HFFc6 (cell line): ENCODE measurements at regions not wholly inside any gene's neighbourhood (a gene's known extent, or its start where the extent isn't known, plus 50 kb on each side); places are given as distances from the start of the nearest gene placed in this dataset.
A peak's percentile ranks its signal among the peaks of the same experiment; 100 is the strongest.

Experiments
- DNase-seq: peaks from one replicate; pipeline ENCODE4 v3.0.0-alpha.2; 2018
- H3K27ac Mint-ChIP-seq: 2 replicates; pipeline ENCODE4 v1.8.0; 2020; ENCODE audit warnings: mild to moderate bottlenecking, mixed read lengths
- H3K27me3 Mint-ChIP-seq: 2 replicates; pipeline ENCODE4 v1.8.0; 2021; ENCODE audit warnings: mild to moderate bottlenecking, moderate library complexity, mixed read lengths; ENCODE audit not compliant: insufficient read depth
- H3K36me3 Mint-ChIP-seq: 2 replicates; pipeline ENCODE4 v1.8.0; 2021; ENCODE audit warnings: low read depth, mixed read lengths
- H3K4me1 Mint-ChIP-seq: 2 replicates; pipeline ENCODE4 v1.8.0; 2020; ENCODE audit warnings: low read depth, mixed read lengths
- H3K4me3 Mint-ChIP-seq: 2 replicates; pipeline ENCODE4 v1.8.0; 2020; ENCODE audit warnings: mild to moderate bottlenecking, moderate library complexity, mixed read lengths
- H3K9me3 Mint-ChIP-seq: 2 replicates; pipeline ENCODE4 v1.8.0; 2020; ENCODE audit warnings: mild to moderate bottlenecking, mixed read lengths
- TF ChIP-seq, protein P1 (sequence below): fragments of 200-600 bp; sonication (generic); IDR thresholded peaks from 2 replicates; pipeline ENCODE4 v1.5.0; 2021; ENCODE audit warnings: antibody characterized with exemption, mild to moderate bottlenecking

DNA sequence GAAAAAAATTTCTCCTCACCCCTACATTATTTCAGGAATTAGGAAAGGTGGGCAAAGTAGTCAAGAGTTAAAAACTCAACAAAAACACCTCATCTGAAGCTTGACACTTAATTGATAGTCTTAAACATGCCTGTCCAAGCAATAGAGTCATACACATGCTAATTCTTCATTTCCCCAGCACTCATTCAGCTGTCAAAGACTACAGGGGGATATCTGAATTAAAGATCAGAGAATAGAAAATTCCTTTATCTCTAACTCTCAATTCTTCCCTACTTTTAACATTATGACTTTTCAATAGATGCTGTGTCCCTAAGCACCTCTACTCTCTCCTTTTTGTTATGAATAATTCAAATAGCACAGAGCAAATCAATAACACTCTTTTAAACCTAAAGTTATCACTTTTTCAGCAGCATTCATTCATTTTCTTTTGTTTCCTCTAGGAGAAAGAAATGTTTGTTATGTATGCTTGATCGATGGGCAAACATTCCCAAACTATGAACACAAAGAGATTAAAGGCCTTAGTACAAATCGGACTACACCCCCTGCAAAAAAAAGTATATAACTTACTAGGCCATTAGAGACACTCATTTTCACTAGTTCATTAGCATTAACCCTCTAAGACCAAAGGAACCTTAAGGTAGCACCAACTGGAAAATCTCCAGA, 94.9 kb upstream of the SPTLC3 start:
- H3K9me3 Mint-ChIP-seq: peaks cover 26% of the 10 kb centered on the region
- no peak overlapping the region for H3K27ac Mint-ChIP-seq
- H3K4me3 Mint-ChIP-seq: no peak overlapping the region
- H3K36me3 Mint-ChIP-seq: peaks cover 4% of the 10 kb centered on the region; the same call in 1 of the 2 replicates
- H3K27me3 Mint-ChIP-seq: no peaks in the 10 kb centered on the region
- TF ChIP-seq, protein P1, sequence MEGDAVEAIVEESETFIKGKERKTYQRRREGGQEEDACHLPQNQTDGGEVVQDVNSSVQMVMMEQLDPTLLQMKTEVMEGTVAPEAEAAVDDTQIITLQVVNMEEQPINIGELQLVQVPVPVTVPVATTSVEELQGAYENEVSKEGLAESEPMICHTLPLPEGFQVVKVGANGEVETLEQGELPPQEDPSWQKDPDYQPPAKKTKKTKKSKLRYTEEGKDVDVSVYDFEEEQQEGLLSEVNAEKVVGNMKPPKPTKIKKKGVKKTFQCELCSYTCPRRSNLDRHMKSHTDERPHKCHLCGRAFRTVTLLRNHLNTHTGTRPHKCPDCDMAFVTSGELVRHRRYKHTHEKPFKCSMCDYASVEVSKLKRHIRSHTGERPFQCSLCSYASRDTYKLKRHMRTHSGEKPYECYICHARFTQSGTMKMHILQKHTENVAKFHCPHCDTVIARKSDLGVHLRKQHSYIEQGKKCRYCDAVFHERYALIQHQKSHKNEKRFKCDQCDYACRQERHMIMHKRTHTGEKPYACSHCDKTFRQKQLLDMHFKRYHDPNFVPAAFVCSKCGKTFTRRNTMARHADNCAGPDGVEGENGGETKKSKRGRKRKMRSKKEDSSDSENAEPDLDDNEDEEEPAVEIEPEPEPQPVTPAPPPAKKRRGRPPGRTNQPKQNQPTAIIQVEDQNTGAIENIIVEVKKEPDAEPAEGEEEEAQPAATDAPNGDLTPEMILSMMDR: no peak
- no peak for DNase-seq
- H3K4me1 Mint-ChIP-seq: no peaks in the 10 kb centered on the region

DNA sequence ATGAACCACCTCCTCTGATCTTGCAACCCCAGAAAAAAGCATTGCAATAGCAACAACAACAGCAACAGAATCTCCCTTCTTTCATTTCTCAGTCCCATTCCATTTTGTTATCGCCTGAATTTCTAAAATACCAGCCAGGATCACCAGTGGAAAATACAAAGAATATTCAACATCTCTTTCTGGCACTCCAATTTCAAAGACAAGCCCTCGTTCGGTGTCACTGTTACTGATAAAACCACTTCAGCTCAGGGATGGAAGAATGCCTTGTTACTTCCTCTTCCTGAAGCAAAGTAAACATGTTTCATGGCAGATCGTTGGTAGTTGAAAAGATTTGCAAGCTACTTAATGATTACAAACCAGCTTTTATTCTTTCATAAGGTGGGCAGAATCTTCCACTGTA, 94.0 kb upstream of the SPTLC3 start:
- no peak overlapping the region for H3K27ac Mint-ChIP-seq
- no peaks in the 10 kb centered on the region for H3K27me3 Mint-ChIP-seq
- TF ChIP-seq, protein P1: no peak
- peaks cover 4% of the 10 kb centered on the region; the same call in 1 of the 2 replicates for H3K36me3 Mint-ChIP-seq
- no peaks in the 10 kb centered on the region for H3K4me1 Mint-ChIP-seq
- no peak overlapping the region for H3K4me3 Mint-ChIP-seq
- DNase-seq: no peak
- H3K9me3 Mint-ChIP-seq: peaks cover 31% of the 10 kb centered on the region

DNA sequence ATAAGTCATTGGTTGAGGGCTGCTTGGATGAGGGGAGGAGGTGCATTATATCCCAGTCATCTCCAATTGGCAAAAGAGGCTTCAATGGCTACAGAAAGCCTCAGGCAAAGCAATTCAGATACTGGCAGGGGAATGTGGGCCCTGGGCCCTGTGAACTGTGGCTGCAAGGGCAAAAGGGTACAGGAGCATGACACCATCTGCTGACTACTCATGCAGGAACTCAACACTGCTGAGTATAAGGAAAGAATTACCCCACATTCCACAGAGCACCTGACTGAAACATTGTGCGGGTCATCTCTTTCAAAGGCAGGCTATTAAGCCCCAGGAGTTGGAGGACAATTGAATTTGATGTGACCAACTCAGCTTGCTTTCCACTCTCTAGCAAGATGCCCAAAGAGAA, 92.1 kb upstream of the SPTLC3 start:
- DNase-seq: no peak
- no peaks in the 10 kb centered on the region for H3K36me3 Mint-ChIP-seq
- H3K27me3 Mint-ChIP-seq: no peaks in the 10 kb centered on the region
- H3K9me3 Mint-ChIP-seq: peaks cover 22% of the 10 kb centered on the region
- TF ChIP-seq, protein P1: no peak
- no peak overlapping the region for H3K4me3 Mint-ChIP-seq
- H3K4me1 Mint-ChIP-seq: no peaks in the 10 kb centered on the region
- H3K27ac Mint-ChIP-seq: no peak overlapping the region

DNA sequence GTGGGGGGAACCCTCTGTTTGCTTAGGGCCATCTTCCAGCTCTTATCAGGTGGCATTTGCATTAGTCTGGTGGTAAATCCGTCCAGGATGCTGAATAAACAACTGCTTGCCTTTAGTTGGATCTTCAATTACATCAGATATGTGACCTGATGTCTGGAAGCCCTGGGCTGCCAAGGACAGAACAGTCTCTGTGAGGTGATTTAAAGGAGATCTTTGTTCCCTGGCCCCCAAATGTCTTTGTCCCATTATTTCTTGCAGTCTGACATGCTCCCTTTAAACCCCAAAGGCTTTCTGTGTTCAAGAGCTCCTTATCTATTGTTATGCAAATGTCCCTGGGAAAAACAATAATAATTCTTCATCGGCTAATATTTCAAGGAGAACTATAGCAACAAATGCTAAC, 84.6 kb upstream of the SPTLC3 start:
- Mint-ChIP-seq H3K4me1 (peaks cover 13% of the 10 kb centered on the region), H3K4me3 (no peak overlapping the region), H3K27ac (no peak overlapping the region), H3K36me3 (no peaks in the 10 kb centered on the region), H3K27me3 (no peaks in the 10 kb centered on the region; the same call in 1 of the 2 replicates), H3K9me3 (peaks cover 14% of the 10 kb centered on the region)
- TF ChIP-seq, protein P1: no peak
- no peak for DNase-seq

DNA sequence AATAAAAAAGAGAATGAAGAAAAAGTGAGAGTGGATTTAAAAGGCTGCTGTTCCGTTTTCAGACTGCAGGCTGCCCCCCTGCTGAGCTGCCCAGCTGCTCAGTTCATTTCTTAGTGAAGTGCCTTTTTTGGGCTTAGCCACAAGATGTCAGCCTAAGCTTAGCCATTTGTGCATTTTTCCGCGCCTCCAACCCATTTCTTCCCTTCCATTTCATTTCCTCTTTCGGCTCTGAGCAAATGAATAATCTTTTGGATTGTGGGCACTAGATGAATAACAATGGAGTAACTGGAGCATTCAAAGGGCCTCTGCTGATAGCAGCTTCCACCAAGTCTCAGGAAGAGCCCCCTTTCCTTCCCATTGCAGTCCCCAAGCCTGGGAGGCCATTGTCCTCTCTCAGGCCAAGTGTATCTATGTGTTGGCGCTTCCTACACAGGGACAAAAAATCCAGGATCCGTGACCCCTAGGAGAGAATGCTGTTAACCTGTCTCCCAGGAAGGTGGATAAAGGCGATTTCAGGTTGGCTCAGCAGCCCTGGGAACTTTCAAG, 83.5 kb upstream of the SPTLC3 start:
- H3K4me1 Mint-ChIP-seq: peaks cover 18% of the 10 kb centered on the region
- no peak overlapping the region for H3K27ac Mint-ChIP-seq
- H3K36me3 Mint-ChIP-seq: no peaks in the 10 kb centered on the region
- peak; percentile 59 for DNase-seq
- H3K4me3 Mint-ChIP-seq: no peak overlapping the region
- peaks cover 8% of the 10 kb centered on the region; the same call in 1 of the 2 replicates for H3K9me3 Mint-ChIP-seq
- TF ChIP-seq, protein P1: peak; percentile 79
- no peaks in the 10 kb centered on the region; the same call in 1 of the 2 replicates for H3K27me3 Mint-ChIP-seq
